OCI-LY3 (cell line): ENCODE measurements at regions not wholly inside any gene's neighbourhood (a gene's known extent, or its start where the extent isn't known, plus 50 kb on each side); places are given as distances from the start of the nearest gene placed in this dataset.

Source experiments
- CTCF ChIP-seq: fragments of 200-600, 300-600 bp; sonication (generic); IDR thresholded peaks from 2 replicates; pipeline ENCODE4 v1.5.1; 2014; ENCODE audit warnings: antibody characterized with exemption, low read length, low read depth
- EZH2phosphoT487 ChIP-seq: fragments of 200-600 bp; shearing (Covaris generic); IDR thresholded peaks from 2 replicates; pipeline ENCODE4 v1.6.1; 2018; ENCODE audit warnings: antibody characterized with exemption, mixed run types, low read depth

- TF ChIP-seq CTCF = no peak
- TF ChIP-seq EZH2phosphoT487 = no peak
Measured at GRCh38 chr3:186432944-186433732, 71.1 kb upstream of the DGKG start.
